ENCODE measurements at regions not wholly inside any gene's neighbourhood (a gene's known extent, or its start where the extent isn't known, plus 50 kb on each side); places are given as distances from the start of the nearest gene placed in this dataset.

GRCh38 chr2:21856708-21857107 is 732.9 kb downstream of the TDRD15 start:
- H3K4me3 ChIP-seq (ENCODE audit: low read depth, low read length) = no peak overlapping the region
- TF ChIP-seq CTCF (IDR thresholded peaks at IDR 0.05; ENCODE audit: insufficient read depth, low read length) = no peak
- no peak for DNase-seq (ENCODE audit: low read depth)

GRCh38 chr2:21860907-21861306 is 737.1 kb downstream of the TDRD15 start:
- DNase-seq (ENCODE audit: low read depth) = no peak
- no peak for TF ChIP-seq CTCF (IDR thresholded peaks at IDR 0.05; ENCODE audit: insufficient read depth, low read length)
- no peak overlapping the region for H3K4me3 ChIP-seq (ENCODE audit: low read depth, low read length)

DNA sequence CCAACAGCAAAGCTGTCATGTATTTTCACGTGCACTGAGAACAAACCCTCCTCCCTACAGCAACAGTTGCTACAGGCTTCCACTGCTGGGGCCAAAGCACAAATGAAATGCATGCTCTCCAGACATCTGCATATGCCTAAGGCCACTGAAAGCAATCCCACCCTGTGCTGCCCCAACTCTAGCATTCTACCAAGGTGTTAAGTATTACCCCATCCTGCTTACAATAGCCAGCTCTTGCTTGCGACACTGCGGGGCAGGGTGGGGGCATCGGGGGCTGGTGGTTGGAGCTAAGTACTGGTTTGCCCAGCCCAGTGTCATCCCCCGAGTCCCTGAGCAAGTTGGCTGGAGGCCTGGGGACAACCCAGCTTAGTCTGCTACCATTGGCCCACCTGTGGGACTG is 742.5 kb downstream of the TDRD15 start:
- DNase-seq (ENCODE audit: low read depth) = no peak
- no peak overlapping the region for H3K4me3 ChIP-seq (ENCODE audit: low read depth, low read length)
- no peak for TF ChIP-seq CTCF (IDR thresholded peaks at IDR 0.05; ENCODE audit: insufficient read depth, low read length)

DNA sequence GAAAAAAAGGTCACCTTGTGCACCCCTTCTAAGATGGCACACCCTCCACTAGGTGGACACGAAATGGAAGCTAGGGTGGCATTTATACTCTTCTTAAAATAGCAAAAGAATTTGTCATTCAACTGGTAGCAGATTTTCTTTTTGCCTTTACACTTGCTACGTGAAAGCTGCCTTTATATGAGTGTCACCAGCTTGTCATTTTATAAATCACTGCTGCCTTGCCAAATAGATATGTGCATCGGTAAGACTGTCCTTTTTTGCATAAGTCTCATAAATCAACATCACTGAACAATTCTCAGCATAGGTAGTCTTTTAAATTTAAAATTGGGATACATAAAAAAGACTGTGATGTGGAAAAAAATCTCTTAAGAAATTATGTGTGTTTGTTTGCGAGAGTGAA is 764.1 kb downstream of the TDRD15 start:
- no peak for TF ChIP-seq CTCF (IDR thresholded peaks at IDR 0.05; ENCODE audit: insufficient read depth, low read length)
- H3K4me3 ChIP-seq (ENCODE audit: low read depth, low read length) = no peak overlapping the region
- no peak for DNase-seq (ENCODE audit: low read depth)

DNA sequence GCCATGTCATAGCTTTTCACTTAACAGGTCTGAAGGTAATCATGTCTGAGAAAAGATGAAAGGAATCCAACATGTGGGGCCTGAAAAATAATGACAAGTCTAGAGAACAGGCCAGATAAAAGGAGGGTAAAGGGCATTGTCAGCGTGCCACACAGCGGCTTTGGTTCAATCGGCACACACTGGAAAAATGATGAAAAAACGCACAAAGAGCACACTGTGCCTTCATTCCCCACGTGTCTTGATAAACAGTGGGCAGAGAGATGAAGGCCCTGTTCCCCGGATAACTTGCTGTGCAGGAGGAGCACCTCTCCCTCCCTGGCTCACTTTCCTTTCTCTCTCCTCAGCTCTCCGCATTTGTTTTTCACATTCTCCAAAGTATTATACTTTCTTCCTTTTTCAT is 766.3 kb downstream of the TDRD15 start:
- DNase-seq (ENCODE audit: low read depth) = no peak
- no peak overlapping the region for H3K4me3 ChIP-seq (ENCODE audit: low read depth, low read length)
- TF ChIP-seq CTCF (IDR thresholded peaks at IDR 0.05; ENCODE audit: insufficient read depth, low read length) = no peak

GRCh38 chr2:21890716-21891115 is 766.9 kb downstream of the TDRD15 start:
- TF ChIP-seq CTCF (IDR thresholded peaks at IDR 0.05; ENCODE audit: insufficient read depth, low read length) = no peak
- H3K4me3 ChIP-seq (ENCODE audit: low read depth, low read length) = no peak overlapping the region
- DNase-seq (ENCODE audit: low read depth) = no peak

DNA sequence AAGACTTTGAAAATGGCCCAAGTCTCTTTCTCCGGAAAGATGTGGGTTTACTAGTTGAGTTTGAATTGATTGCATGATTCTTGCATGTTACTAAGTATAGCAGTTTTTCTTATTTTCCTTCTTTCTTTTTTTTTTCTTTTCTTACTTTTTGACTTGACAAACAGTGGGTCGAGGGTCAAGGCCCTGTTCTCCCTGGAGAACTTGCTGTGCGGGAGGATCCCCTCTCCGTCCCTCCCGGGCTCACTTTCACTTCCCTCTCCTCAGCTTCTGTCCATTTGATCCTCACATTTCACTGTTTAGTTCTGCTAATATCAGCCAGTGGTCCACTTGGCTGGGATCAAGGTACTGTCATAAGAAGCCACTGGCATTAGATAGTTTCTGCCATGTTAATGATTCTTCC is 767.4 kb downstream of the TDRD15 start:
- DNase-seq (ENCODE audit: low read depth) = no peak
- H3K4me3 ChIP-seq (ENCODE audit: low read depth, low read length) = no peak overlapping the region

More for the DNA sequence above, 767.4 kb downstream of the TDRD15 start:
- no peak for TF ChIP-seq CTCF (IDR thresholded peaks at IDR 0.05; ENCODE audit: insufficient read depth, low read length)

Measured in fibroblast of the aortic adventitia (primary cell).